Transverse colon (tissue), 4 donors: ENCODE measurements at regions not wholly inside any gene's neighbourhood (a gene's known extent, or its start where the extent isn't known, plus 50 kb on each side); places are given as distances from the start of the nearest gene placed in this dataset.

Experiments
- CTCF ChIP-seq, 5 experiments: fragments of 200-600 bp in 3 of 5; fragments of 450-650 bp in 2 of 5; sonication (generic) in 3 of 5; IDR thresholded peaks; 1 replicate in 2 of 5; 2 replicates in 3 of 5; pipeline ENCODE4 v1.5.1; 2016 to 2017; ENCODE audit warnings: antibody characterized with exemption in 5 of 5, inconsistent platforms in 3 of 5, mild to moderate bottlenecking in 2 of 5, moderate library complexity in 1 of 5
- EP300 ChIP-seq: sonication (generic); formaldehyde crosslinking; IDR thresholded peaks from one replicate; pipeline ENCODE4 v1.6.1; 2017; ENCODE audit warnings: antibody characterized with exemption, low read depth
- POLR2A ChIP-seq: fragments of 450-650 bp; IDR thresholded peaks from one replicate; pipeline ENCODE4 v1.6.1; 2016; ENCODE audit warnings: antibody characterized with exemption, mild to moderate bottlenecking, moderate library complexity
- POLR2AphosphoS5 ChIP-seq, 3 donors: sonication (generic); formaldehyde crosslinking; IDR thresholded peaks; one replicate each; pipeline ENCODE4 v1.6.1; 2016; ENCODE audit warnings: antibody characterized with exemption in 3 of 3

GRCh38 chr17:63178530-63178929 is 212.5 kb downstream of the TANC2 start:
- no peak for TF ChIP-seq CTCF (IDR thresholded peaks at IDR 0.05)
- TF ChIP-seq POLR2A, result no peak
- no peak for TF ChIP-seq POLR2AphosphoS5 (IDR thresholded peaks at IDR 0.05)
- TF ChIP-seq EP300, result no peak
